ENCODE measurements at regions not wholly inside any gene's neighbourhood (a gene's known extent, or its start where the extent isn't known, plus 50 kb on each side); places are given as distances from the start of the nearest gene placed in this dataset.
A peak's percentile ranks its signal among the peaks of the same experiment; 100 is the strongest.

GRCh38 chr9:115877852-115878438 is 275.6 kb upstream of the PAPPA start:
- H4K20me1 ChIP-seq (ENCODE audit: control insufficient read depth, insufficient read depth, insufficient read length), result no peaks in the 10 kb centered on the region
- H3K36me3 Mint-ChIP-seq (ENCODE audit: insufficient read depth in 1 of 3, low read depth in 3 of 3), result no peaks in the 10 kb centered on the region; a peak in 2 of 7 replicates
- H3K9me3 Mint-ChIP-seq, result no peaks in the 10 kb centered on the region

More at GRCh38 chr9:115877852-115878438, 275.6 kb upstream of the PAPPA start:
- Mint-ChIP-seq H3K4me1 (peaks cover 0 to 5% of the 10 kb centered on the region in 2 experiments; a peak in 2 of 4 replicates), H3K4me3 (no peak overlapping the region), H3K27ac (no peak overlapping the region; a peak in 1 of 7 replicates), H3K27me3 (ENCODE audit: low read depth) (no peaks in the 10 kb centered on the region; the same call in 1 of the 2 replicates)
- H2BK12ac ChIP-seq (ENCODE audit: insufficient read length, low read depth, low read length), result no peak overlapping the region
- no peaks in the 10 kb centered on the region; the same call in 1 of the 2 replicates for H3K4me1 ChIP-seq (ENCODE audit: insufficient read depth, low read length)
- DNase-seq, result peak; percentile 35
- no peak overlapping the region for H4K5ac ChIP-seq (ENCODE audit: insufficient read length, low read depth, low read length)
- no peaks in the 10 kb centered on the region for H3K23me2 ChIP-seq (ENCODE audit: insufficient read length, low read depth, low read length, poor library complexity, severe bottlenecking)
- H3K9me3 ChIP-seq (ENCODE audit: control insufficient read depth, low read depth, low read length), result no peaks in the 10 kb centered on the region
- no peaks in the 10 kb centered on the region for H3K79me2 ChIP-seq (ENCODE audit: insufficient read depth, low read length)
- no peak overlapping the region for H3K27ac ChIP-seq (ENCODE audit: insufficient read length, low read depth, low read length)
- H3K27me3 ChIP-seq (ENCODE audit: insufficient read depth, low read length), result no peaks in the 10 kb centered on the region
- H2BK120ac ChIP-seq (ENCODE audit: low read depth, low read length, poor library complexity, severe bottlenecking), result no peak overlapping the region
- no peak overlapping the region for H2BK5ac ChIP-seq (ENCODE audit: insufficient read length, low read length)
- H3K79me1 ChIP-seq (ENCODE audit: insufficient read depth, low read depth, low read length, poor library complexity, severe bottlenecking), result no peaks in the 10 kb centered on the region
- 0 out of 3 replicates have a peak, but pooled peaks have one; percentile 14 for TF ChIP-seq CTCF (conservative IDR thresholded peaks at IDR 0.05)
- no CpG with 5 or more reads among the region's 3 CpGs for WGBS (ENCODE audit: extremely low coverage, insufficient read length, low lambda C conversion rate)
- H3K14ac ChIP-seq (ENCODE audit: insufficient read depth, low read length), result no peak overlapping the region
- H2AK5ac ChIP-seq (ENCODE audit: insufficient read length, low read length), result no peak overlapping the region
- H2BK15ac ChIP-seq (ENCODE audit: low read depth, low read length), result no peak overlapping the region
- H3K56ac ChIP-seq (ENCODE audit: insufficient read length, low read depth, low read length), result no peak overlapping the region
- H3K23ac ChIP-seq (ENCODE audit: insufficient read length, low read depth, low read length), result no peak overlapping the region
- H3T11ph ChIP-seq (ENCODE audit: low read length), result no peak overlapping the region
- no peak overlapping the region for H2AFZ ChIP-seq (ENCODE audit: low read length)
- no peak overlapping the region for H4K91ac ChIP-seq (ENCODE audit: insufficient read length, low read depth, low read length)
- H2BK20ac ChIP-seq (ENCODE audit: low read depth, low read length, poor library complexity, severe bottlenecking), result no peak overlapping the region
- H4K8ac ChIP-seq (replicated peaks; ENCODE audit: insufficient read length, low read depth, low read length), result no peak overlapping the region
- H3K18ac ChIP-seq (ENCODE audit: insufficient read length, low read depth, low read length), result no peak overlapping the region
- no peak overlapping the region for H3K9ac ChIP-seq (ENCODE audit: extremely low read depth, insufficient read length, low read length)
- H3K4me2 ChIP-seq (ENCODE audit: insufficient read depth, insufficient read length, low read length), result no peak overlapping the region
- no peak overlapping the region for H3K4ac ChIP-seq (ENCODE audit: low read depth, low read length)
